ENCODE measurements at regions not wholly inside any gene's neighbourhood (a gene's known extent, or its start where the extent isn't known, plus 50 kb on each side); places are given as distances from the start of the nearest gene placed in this dataset.

GRCh38 chr16:55008836-55009510 lies 78.3 kb downstream of the IRX5 start:
- 96% methylated on average over 15 of the region's 15 CpGs for WGBS (ENCODE audit: low lambda C conversion rate, missing lambda C conversion rate)

GRCh38 chr16:55009581-55009980 lies 78.9 kb downstream of the IRX5 start:
- Histone ChIP-seq H3K4me2 (no peak overlapping the region), H3K4me3 (no peak overlapping the region), H3K27me3 (no peaks in the 10 kb centered on the region), H3K9me2 (replicated peaks; ENCODE audit: insufficient read depth) (no peaks in the 10 kb centered on the region), H4K20me1 (ENCODE audit: insufficient read depth, poor library complexity, severe bottlenecking) (no peaks in the 10 kb centered on the region), H3K4me1 (ENCODE audit: insufficient read depth) (no peaks in the 10 kb centered on the region), H3K79me2 (no peaks in the 10 kb centered on the region), H3K27ac (no peak overlapping the region), H3K36me3 (replicated peaks; ENCODE audit: insufficient read depth, low read depth) (no peaks in the 10 kb centered on the region), H3K9me3 (ENCODE audit: low read depth) (no peaks in the 10 kb centered on the region), H2AFZ (no peak overlapping the region)
- 94% methylated on average over 10 of the region's 10 CpGs for WGBS (ENCODE audit: low lambda C conversion rate, missing lambda C conversion rate)
- no peak for DNase-seq (ENCODE audit: low spot score)
- TF ChIP-seq CTCF (IDR thresholded peaks at IDR 0.05; ENCODE audit: poor library complexity) (no peak), EZH2 (IDR thresholded peaks at IDR 0.05; ENCODE audit: borderline replicate concordance) (no peak), EZH2phosphoT487 (IDR thresholded peaks at IDR 0.05; ENCODE audit: low read depth, severe bottlenecking, unreplicated experiment) (no peak)

More at GRCh38 chr16:55008836-55009510, 78.3 kb downstream of the IRX5 start:
- no peak for DNase-seq (ENCODE audit: low spot score)
- Histone ChIP-seq H3K79me2 (no peaks in the 10 kb centered on the region), H3K36me3 (replicated peaks; ENCODE audit: insufficient read depth, low read depth) (no peaks in the 10 kb centered on the region), H3K4me3 (no peak overlapping the region), H3K9me3 (ENCODE audit: low read depth) (no peaks in the 10 kb centered on the region), H3K4me1 (ENCODE audit: insufficient read depth) (no peaks in the 10 kb centered on the region), H3K27me3 (no peaks in the 10 kb centered on the region), H3K4me2 (no peak overlapping the region), H4K20me1 (ENCODE audit: insufficient read depth, poor library complexity, severe bottlenecking) (no peaks in the 10 kb centered on the region), H3K27ac (no peak overlapping the region), H2AFZ (no peak overlapping the region), H3K9me2 (replicated peaks; ENCODE audit: insufficient read depth) (no peaks in the 10 kb centered on the region)
- TF ChIP-seq CTCF (IDR thresholded peaks at IDR 0.05; ENCODE audit: poor library complexity) = no peak
- TF ChIP-seq EZH2 (IDR thresholded peaks at IDR 0.05; ENCODE audit: borderline replicate concordance) = no peak

GRCh38 chr16:55010492-55011160 lies 80.0 kb downstream of the IRX5 start:
- H3K9me3 ChIP-seq (ENCODE audit: low read depth) = no peaks in the 10 kb centered on the region
- H3K4me1 ChIP-seq (ENCODE audit: insufficient read depth) = no peaks in the 10 kb centered on the region
- H2AFZ ChIP-seq = no peak overlapping the region
- TF ChIP-seq CTCF (IDR thresholded peaks at IDR 0.05; ENCODE audit: poor library complexity) (no peak), EZH2 (IDR thresholded peaks at IDR 0.05; ENCODE audit: borderline replicate concordance) (no peak), EZH2phosphoT487 (IDR thresholded peaks at IDR 0.05; ENCODE audit: low read depth, severe bottlenecking, unreplicated experiment) (no peak)
- H3K27ac ChIP-seq = no peak overlapping the region
- no peak overlapping the region for H3K4me2 ChIP-seq
- no peaks in the 10 kb centered on the region for H3K36me3 ChIP-seq (replicated peaks; ENCODE audit: insufficient read depth, low read depth)
- DNase-seq (ENCODE audit: low spot score) = no peak
- 69% methylated on average over 14 of the region's 14 CpGs for WGBS (ENCODE audit: low lambda C conversion rate, missing lambda C conversion rate)
- no peak overlapping the region for H3K4me3 ChIP-seq
- no peaks in the 10 kb centered on the region for H3K27me3 ChIP-seq
- H3K9me2 ChIP-seq (replicated peaks; ENCODE audit: insufficient read depth) = no peaks in the 10 kb centered on the region
- no peaks in the 10 kb centered on the region for H4K20me1 ChIP-seq (ENCODE audit: insufficient read depth, poor library complexity, severe bottlenecking)
- H3K79me2 ChIP-seq = no peaks in the 10 kb centered on the region
